Caco-2 (cell line): ENCODE measurements at regions not wholly inside any gene's neighbourhood (a gene's known extent, or its start where the extent isn't known, plus 50 kb on each side); places are given as distances from the start of the nearest gene placed in this dataset.
A peak's percentile ranks its signal among the peaks of the same experiment; 100 is the strongest.

Source experiments
- BruUV-seq: library from RNA; stranded (reverse); fragments of 400-500 nt; replicated peaks from 2 replicates; lab custom pipeline; 2021; lab: Mats Ljungman, UMichigan
- CTCF ChIA-PET: fragments of 300-600 bp; sonication (Branson Sonifier 250); formaldehyde crosslinking; loops from one replicate; lab custom pipeline; 2022; ENCODE audit warnings: antibody characterized with exemption; lab: Charles Lee
- POLR2A ChIA-PET: fragments of 300-600 bp; sonication (Branson Sonifier 250); formaldehyde crosslinking; loops from one replicate; lab custom pipeline; 2022; ENCODE audit warnings: antibody characterized with exemption; lab: Charles Lee
- DNase-seq, 2 experiments: peaks; one replicate each; pipeline versions ENCODE4 v3.0.0 to v3.0.0-alpha.2; 2020 to 2022
- H3K27me3 ChIP-seq: replicated peaks from 2 replicates; pipeline ENCODE4 v1.6.0; 2011; ENCODE audit warnings: low read length; ENCODE audit not compliant: control insufficient read depth, insufficient read depth
- H3K36me3 ChIP-seq: 2 replicates; pipeline ENCODE4 v1.5.1; 2011; ENCODE audit warnings: low read length; ENCODE audit not compliant: control insufficient read depth, insufficient read depth
- H3K4me1 ChIP-seq: fragments of 250-450 bp; sonication (Bioruptor Pico); 2 replicates; pipeline ENCODE4 v1.5.1; 2020; ENCODE audit warnings: mild to moderate bottlenecking
- H3K4me3 ChIP-seq: 2 replicates; pipeline ENCODE4 v1.5.1; 2011; ENCODE audit warnings: low read depth, mild to moderate bottlenecking, control low read depth, low read length
- H3K9me3 ChIP-seq: fragments of 250-450 bp; sonication (Bioruptor Pico); 2 replicates; pipeline ENCODE4 v1.5.1; 2020; ENCODE audit warnings: mild to moderate bottlenecking, moderate library complexity
- H3K27ac Mint-ChIP-seq: one replicate; pipeline ENCODE4 v1.8.0; 2022; ENCODE audit warnings: mixed read lengths; ENCODE audit not compliant: unreplicated experiment
- H3K27me3 Mint-ChIP-seq: one replicate; pipeline ENCODE4 v1.8.0; 2022; ENCODE audit warnings: mixed read lengths; ENCODE audit not compliant: insufficient read depth, unreplicated experiment
- H3K36me3 Mint-ChIP-seq: one replicate; pipeline ENCODE4 v1.8.0; 2022; ENCODE audit warnings: mild to moderate bottlenecking, mixed read lengths; ENCODE audit not compliant: insufficient read depth, unreplicated experiment
- H3K4me1 Mint-ChIP-seq: one replicate; pipeline ENCODE4 v1.8.0; 2022; ENCODE audit warnings: low read depth, mixed read lengths; ENCODE audit not compliant: unreplicated experiment
- H3K4me3 Mint-ChIP-seq: one replicate; pipeline ENCODE4 v1.8.0; 2022; ENCODE audit warnings: mild to moderate bottlenecking, moderate library complexity, mixed read lengths; ENCODE audit not compliant: unreplicated experiment
- H3K9me3 Mint-ChIP-seq: one replicate; pipeline ENCODE4 v1.8.0; 2022; ENCODE audit warnings: mixed read lengths; ENCODE audit not compliant: unreplicated experiment
- CTCF ChIP-seq, 2 experiments: fragments of 200-600 bp in 1 of 2; IDR thresholded peaks; 1 replicate in 1 of 2; 2 replicates in 1 of 2; pipeline versions ENCODE4 v1.5.1 to v1.8.0; 2011 to 2022; ENCODE audit warnings: antibody characterized with exemption in 1 of 2, control low read depth in 1 of 2, inconsistent platforms in 1 of 2, low read depth in 1 of 2, low read length in 1 of 2, mild to moderate bottlenecking in 1 of 2, moderate library complexity in 1 of 2; ENCODE audit not compliant: insufficient read depth in 1 of 2, severe bottlenecking in 1 of 2, unreplicated experiment in 1 of 2
- intact Hi-C: fragments of 100-400 bp; cut with micrococcal nuclease; formaldehyde crosslinking; loops from one replicate; pipeline ENCODE4 v1.10.0; 2022; ENCODE audit not compliant: unreplicated experiment

GRCh38 chr22:17271711-17272451 lies 52.6 kb upstream of the ADA2 start:
- CTCF ChIA-PET = no interaction called here
- Mint-ChIP-seq H3K4me1 (no peaks in the 10 kb centered on the region), H3K9me3 (no peaks in the 10 kb centered on the region)

GRCh38 chr22:17269607-17270261 lies 50.5 kb upstream of the ADA2 start:
- Histone ChIP-seq H3K4me1 (peaks cover 37% of the 10 kb centered on the region), H3K27me3 (no peaks in the 10 kb centered on the region), H3K4me3 (no peak overlapping the region), H3K9me3 (no peaks in the 10 kb centered on the region), H3K36me3 (no peaks in the 10 kb centered on the region)
- TF ChIP-seq CTCF (IDR thresholded peaks at IDR 0.05; ENCODE audit: insufficient read depth in 1 of 2, low read depth in 1 of 2, low read length in 1 of 2, severe bottlenecking in 1 of 2, unreplicated experiment in 1 of 2) = no peak
- Mint-ChIP-seq H3K4me1 (peaks cover 14% of the 10 kb centered on the region), H3K27me3 (no peaks in the 10 kb centered on the region), H3K9me3 (no peaks in the 10 kb centered on the region), H3K4me3 (no peak overlapping the region), H3K27ac (no peak overlapping the region), H3K36me3 (no peaks in the 10 kb centered on the region)
- ChIA-PET CTCF (no interaction called here), POLR2A (no interaction called here)
- no peak for DNase-seq
- no TSS peak for BruUV-seq
- intact Hi-C loops = no loop called here

More at GRCh38 chr22:17271711-17272451, 52.6 kb upstream of the ADA2 start:
- intact Hi-C loops = no loop called here
- peaks cover 16% of the 10 kb centered on the region for H3K4me1 ChIP-seq
- no peak for DNase-seq
- no peak overlapping the region for H3K27ac Mint-ChIP-seq
- no TSS peak for BruUV-seq
- TF ChIP-seq CTCF (IDR thresholded peaks at IDR 0.05; ENCODE audit: insufficient read depth in 1 of 2, low read depth in 1 of 2, low read length in 1 of 2, severe bottlenecking in 1 of 2, unreplicated experiment in 1 of 2) = peak in 1 of 2 experiments; percentile 16
- POLR2A ChIA-PET = no interaction called here
- H3K27me3 ChIP-seq = no peaks in the 10 kb centered on the region
- H3K9me3 ChIP-seq = no peaks in the 10 kb centered on the region
- H3K36me3 Mint-ChIP-seq = no peaks in the 10 kb centered on the region
- H3K4me3 ChIP-seq = no peak overlapping the region
- H3K4me3 Mint-ChIP-seq = no peak overlapping the region
- no peaks in the 10 kb centered on the region for H3K27me3 Mint-ChIP-seq
- H3K36me3 ChIP-seq = no peaks in the 10 kb centered on the region

GRCh38 chr22:17269224-17269606 lies 50.0 kb upstream of the ADA2 start:
- H3K4me1 Mint-ChIP-seq = peaks cover 19% of the 10 kb centered on the region
- Histone ChIP-seq H3K4me3 (no peak overlapping the region), H3K4me1 (peaks cover 41% of the 10 kb centered on the region), H3K27me3 (no peaks in the 10 kb centered on the region), H3K36me3 (no peaks in the 10 kb centered on the region), H3K9me3 (no peaks in the 10 kb centered on the region)
- no peak for TF ChIP-seq CTCF (IDR thresholded peaks at IDR 0.05; ENCODE audit: insufficient read depth in 1 of 2, low read depth in 1 of 2, low read length in 1 of 2, severe bottlenecking in 1 of 2, unreplicated experiment in 1 of 2)
- no peak for DNase-seq
- no peaks in the 10 kb centered on the region for H3K36me3 Mint-ChIP-seq
- intact Hi-C loops = no loop called here
- POLR2A ChIA-PET = no interaction called here
- BruUV-seq = no TSS peak
- H3K27me3 Mint-ChIP-seq = no peaks in the 10 kb centered on the region
- H3K9me3 Mint-ChIP-seq = no peaks in the 10 kb centered on the region
- CTCF ChIA-PET = interaction anchor here (0.6 kb wide), 1 partner anchor 49 kb away, joined by 3 read pairs; no protein-coding TSS in a partner anchor
- H3K27ac Mint-ChIP-seq = no peak overlapping the region
- H3K4me3 Mint-ChIP-seq = no peak overlapping the region
